ENCODE measurements at regions not wholly inside any gene's neighbourhood (a gene's known extent, or its start where the extent isn't known, plus 50 kb on each side); places are given as distances from the start of the nearest gene placed in this dataset.
A peak's percentile ranks its signal among the peaks of the same experiment; 100 is the strongest.

- no peak overlapping the region for H3K27ac ChIP-seq
- no peak overlapping the region for H3K4me3 ChIP-seq
Observed at GRCh38 chr4:11618666-11619282, 190.1 kb upstream of the HS3ST1 start.

DNA sequence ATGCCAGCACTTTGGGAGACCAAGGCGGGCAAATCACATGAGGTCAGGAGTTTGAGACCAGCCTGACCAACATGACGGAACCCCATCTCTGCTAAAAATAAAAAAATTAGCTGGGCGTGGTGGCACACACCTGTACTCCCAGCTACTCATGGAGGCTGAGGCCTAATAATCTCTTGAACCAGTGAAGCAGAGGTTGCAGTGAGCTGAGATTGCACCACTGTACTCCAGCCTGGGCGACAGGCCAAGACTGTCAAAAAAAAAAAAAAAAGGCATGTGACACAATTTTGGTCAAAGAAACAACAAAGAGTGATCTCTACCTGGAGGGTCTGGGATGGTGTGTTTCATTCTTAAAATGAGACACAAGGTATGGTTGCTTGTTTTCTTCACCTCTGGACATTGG lies 188.2 kb upstream of the HS3ST1 start:
- no peak overlapping the region for H3K27ac ChIP-seq
- no peak overlapping the region for H3K4me3 ChIP-seq

GRCh38 chr4:11615601-11616000 lies 186.9 kb upstream of the HS3ST1 start:
- Histone ChIP-seq H3K4me3 (no peak overlapping the region), H3K27ac (no peak overlapping the region)

DNA sequence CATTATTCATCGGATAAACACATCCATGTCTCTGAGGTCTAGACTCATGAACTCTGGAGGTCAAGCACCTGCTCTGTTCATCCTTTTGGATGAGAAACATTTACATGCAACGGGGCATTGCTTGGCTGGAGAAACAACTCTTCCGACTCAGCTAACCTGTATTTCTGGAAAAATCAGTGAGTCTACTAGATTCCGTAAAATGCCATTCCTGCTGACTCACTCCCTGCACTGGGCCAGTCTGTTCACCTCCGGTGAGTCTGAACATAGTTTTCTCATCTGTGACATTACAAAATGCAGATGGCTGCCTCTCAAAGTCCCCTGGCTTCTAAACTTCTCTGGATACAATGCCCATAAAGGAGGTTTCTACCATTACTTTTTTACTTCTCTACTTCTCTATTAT lies 185.7 kb upstream of the HS3ST1 start:
- Histone ChIP-seq H3K4me3 (no peak overlapping the region), H3K27ac (peak overlapping the region in 1 of 21 experiments; percentile 35)

DNA sequence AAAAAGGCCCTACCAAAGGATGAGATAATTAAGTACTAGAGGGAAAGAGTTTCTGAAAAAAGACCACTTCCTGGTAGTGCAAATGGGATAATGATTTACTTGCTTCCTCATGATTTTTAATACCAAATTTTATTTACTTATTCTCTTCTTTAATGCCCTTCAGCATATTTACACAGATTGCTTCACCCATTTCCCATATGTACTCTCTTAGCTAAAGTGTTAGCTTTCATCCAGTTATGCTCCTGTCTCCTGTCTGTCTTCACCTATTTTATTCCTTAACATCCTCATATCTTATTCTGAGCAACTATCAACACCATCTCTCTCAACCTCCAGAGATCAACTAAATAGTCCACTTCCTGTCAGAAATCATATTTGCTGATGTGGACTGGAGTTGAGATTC lies 183.2 kb upstream of the HS3ST1 start:
- no peak overlapping the region for H3K4me3 ChIP-seq
- no peak overlapping the region for H3K27ac ChIP-seq

DNA sequence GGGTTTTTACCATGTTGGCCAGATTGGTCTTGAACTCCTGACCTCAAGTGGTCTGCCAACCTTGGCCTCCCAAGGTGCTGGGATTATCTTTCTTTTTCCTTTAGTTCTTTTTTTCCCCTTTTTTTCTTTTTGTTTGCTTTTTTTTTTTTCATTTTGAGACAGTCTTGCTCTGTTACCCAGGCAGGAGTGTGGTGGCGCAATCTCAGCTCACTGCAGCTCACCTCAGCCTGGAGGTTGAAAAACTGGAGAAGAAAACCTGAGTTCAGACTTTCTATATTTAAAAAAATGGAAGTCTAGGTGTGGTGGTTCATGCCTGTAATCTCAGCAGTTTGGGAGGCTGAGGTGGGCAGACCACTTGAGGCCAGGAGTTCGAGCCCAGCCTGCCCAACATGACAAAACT lies 181.1 kb upstream of the HS3ST1 start:
- H3K4me3 ChIP-seq = no peak overlapping the region
- H3K27ac ChIP-seq = no peak overlapping the region

- no peak overlapping the region for H3K27ac ChIP-seq
- H3K4me3 ChIP-seq = no peak overlapping the region
Observed at GRCh38 chr4:11608992-11609391, 180.3 kb upstream of the HS3ST1 start.

DNA sequence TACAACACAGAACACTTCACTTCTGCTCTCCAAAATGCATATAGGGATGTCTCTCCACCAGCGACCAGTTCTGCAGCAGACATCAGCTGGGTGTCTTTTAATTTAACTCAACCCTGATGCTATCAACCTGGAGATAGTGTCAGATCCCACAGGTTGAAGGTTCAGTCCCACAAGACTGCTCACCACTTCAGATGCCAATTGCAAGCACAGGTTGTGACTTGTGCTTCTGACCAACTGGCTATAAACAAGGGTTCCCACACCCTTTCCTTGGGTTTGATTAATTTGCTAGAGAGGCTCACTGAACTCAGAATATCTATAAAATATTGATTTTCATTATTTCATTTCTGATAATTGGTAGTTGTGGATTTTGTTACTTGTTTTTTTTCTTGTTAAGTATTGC lies 177.4 kb upstream of the HS3ST1 start:
- H3K27ac ChIP-seq = no peak overlapping the region

DNA sequence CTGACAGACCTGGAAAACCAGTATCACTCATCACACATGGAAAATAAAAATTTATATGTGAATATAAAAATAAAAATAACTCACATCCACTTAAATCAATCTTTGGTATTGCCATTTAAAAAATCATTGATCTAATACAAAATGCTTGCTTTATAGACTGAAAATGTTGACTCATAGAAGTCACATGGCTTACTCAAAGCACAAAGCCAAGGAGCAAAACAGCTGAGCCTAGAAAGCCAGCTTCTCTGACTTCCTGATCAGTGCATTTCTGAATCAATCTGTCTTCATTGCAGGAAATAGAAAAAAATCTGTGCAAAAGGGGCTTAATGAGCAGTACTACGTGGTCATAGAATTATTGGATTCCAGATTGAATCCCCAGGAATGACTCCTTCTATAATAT lies 176.9 kb upstream of the HS3ST1 start:
- Histone ChIP-seq H3K4me3 (no peak overlapping the region), H3K27ac (no peak overlapping the region)

More for the DNA sequence above, 177.4 kb upstream of the HS3ST1 start:
- no peak overlapping the region for H3K4me3 ChIP-seq

- no peak overlapping the region for H3K27ac ChIP-seq
- H3K4me3 ChIP-seq = no peak overlapping the region
Observed at GRCh38 chr4:11604821-11605220, 176.1 kb upstream of the HS3ST1 start.

GRCh38 chr4:11603591-11604194 lies 175.0 kb upstream of the HS3ST1 start:
- Histone ChIP-seq H3K4me3 (no peak overlapping the region), H3K27ac (no peak overlapping the region)

DNA sequence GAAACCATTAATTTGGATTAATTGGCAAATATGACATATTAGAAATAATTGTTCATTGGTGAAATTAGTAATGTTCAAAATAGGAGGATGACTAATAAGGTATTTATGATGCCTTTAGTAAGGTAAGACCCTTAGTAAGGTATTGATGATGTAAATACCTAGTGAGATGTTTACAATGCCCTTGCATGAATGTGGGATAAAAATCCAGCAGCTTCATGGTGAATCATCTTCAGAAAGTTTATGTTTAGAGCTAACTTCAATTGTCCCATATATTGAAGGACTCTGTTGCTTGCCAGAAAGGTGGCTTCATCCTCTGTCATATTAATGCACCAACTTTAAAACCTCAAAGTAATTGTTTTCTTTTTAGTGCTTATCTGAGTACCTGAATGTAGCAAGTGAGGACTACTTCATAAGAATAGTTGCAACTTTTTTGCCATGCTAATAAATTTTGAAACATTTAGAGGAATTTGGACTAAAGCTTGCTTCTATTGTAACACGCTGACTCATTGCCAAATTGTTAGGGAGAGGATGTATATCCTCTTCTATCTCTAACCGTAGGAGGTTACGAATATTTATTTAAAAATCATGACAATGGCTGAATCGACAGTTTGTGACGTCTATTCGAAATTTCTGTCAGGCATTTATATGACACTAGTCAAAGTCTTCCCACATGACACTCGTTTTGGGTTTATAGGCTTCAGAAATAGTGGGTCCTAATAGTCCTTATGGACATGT lies 174.1 kb upstream of the HS3ST1 start:
- no peak overlapping the region for H3K27ac ChIP-seq

DNA sequence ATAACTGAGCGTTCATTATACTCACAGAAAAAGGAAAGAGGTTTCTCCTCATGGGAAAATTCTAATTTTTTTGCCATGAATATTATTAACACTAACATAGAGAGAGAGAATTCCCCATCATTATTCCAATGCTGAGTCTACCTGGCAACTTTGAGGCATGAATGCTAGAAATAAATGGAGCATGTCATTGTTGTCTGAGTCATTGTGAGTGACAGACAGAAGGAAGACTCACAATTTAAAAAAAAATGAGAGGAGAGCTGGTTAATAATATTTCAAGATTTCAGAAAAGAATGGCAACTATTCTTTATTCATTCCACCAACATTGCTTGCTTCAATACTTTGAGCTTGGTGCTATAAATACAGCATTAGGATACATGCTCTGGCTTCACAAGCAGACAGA lies 170.4 kb upstream of the HS3ST1 start:
- Histone ChIP-seq H3K27ac (no peak overlapping the region), H3K4me3 (no peak overlapping the region)

More for the DNA sequence above, 174.1 kb upstream of the HS3ST1 start:
- H3K4me3 ChIP-seq = no peak overlapping the region

DNA sequence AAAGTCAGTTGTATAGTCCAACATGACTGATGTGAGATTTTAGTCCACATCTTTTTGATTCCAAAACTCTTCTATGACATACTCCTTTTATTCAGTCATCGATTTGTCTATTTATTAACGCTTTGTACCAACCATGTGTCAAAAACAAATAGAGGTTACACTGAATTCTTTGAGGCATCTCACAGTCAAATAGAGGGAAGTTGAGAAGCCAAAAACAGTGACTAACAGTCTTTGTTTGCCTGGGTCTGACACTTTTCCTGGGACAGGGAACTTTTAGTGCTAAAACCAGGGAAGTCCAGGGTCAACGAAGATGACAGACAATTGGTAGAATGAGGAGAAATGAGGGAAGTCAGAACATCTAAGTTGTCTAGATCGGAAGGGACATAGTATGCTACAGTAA lies 169.9 kb upstream of the HS3ST1 start:
- no peak overlapping the region for H3K27ac ChIP-seq
- H3K4me3 ChIP-seq = no peak overlapping the region

GRCh38 chr4:11597506-11597905 lies 168.8 kb upstream of the HS3ST1 start:
- H3K27ac ChIP-seq = no peak overlapping the region
- no peak overlapping the region for H3K4me3 ChIP-seq

GRCh38 chr4:11596989-11597388 lies 168.3 kb upstream of the HS3ST1 start:
- no peak overlapping the region for H3K27ac ChIP-seq
- H3K4me3 ChIP-seq = no peak overlapping the region

GRCh38 chr4:11593576-11594116 lies 165.0 kb upstream of the HS3ST1 start:
- H3K4me3 ChIP-seq = no peak overlapping the region
- no peak overlapping the region for H3K27ac ChIP-seq

DNA sequence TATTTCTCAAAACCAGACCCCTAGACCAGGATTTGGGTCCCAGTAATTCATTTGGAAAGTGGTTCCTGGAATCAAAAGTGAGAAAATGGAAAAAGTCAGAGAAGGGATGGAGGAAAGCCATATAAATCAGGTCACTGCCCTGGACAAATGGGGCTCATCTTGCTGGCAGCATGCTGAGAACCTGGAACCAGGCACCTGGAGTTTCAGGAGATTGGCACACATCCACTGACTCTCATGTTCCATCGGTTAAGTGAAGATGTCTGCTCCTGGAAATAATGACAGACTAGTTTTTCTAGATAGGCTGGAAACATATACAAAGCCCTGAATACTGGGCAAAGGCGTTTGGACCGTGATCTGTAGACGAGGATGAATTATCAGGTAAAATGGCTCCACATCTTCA lies 163.6 kb upstream of the HS3ST1 start:
- Histone ChIP-seq H3K27ac (no peak overlapping the region), H3K4me3 (no peak overlapping the region)

DNA sequence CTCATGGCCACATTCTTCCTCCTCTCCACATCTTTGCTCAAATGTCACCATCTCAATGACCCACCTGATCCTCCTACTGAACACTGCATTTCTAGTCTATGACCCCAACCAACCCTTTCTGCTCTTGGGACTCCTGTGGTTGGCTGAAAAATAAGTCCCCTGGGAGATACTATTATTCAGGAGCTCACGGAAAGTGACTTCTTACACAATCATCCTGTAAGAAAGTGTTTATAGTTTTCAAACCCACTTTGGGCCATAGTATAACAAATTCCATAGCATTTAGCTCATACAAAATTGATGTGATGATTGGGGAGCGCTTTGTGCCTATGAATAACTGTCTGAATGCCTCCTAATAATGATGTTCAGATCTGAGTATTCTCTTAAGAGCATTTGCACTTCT lies 161.4 kb upstream of the HS3ST1 start:
- Histone ChIP-seq H3K4me3 (no peak overlapping the region), H3K27ac (no peak overlapping the region)

- Histone ChIP-seq H3K27ac (no peak overlapping the region), H3K4me3 (no peak overlapping the region)
Observed at GRCh38 chr4:11589676-11590075, 161.0 kb upstream of the HS3ST1 start.

- H3K27ac ChIP-seq = no peak overlapping the region
- no peak overlapping the region for H3K4me3 ChIP-seq
Observed at GRCh38 chr4:11587797-11588196, 159.1 kb upstream of the HS3ST1 start.

Measured in skin epidermis (tissue), 12 donors.